ENCODE measurements at regions not wholly inside any gene's neighbourhood (a gene's known extent, or its start where the extent isn't known, plus 50 kb on each side); places are given as distances from the start of the nearest gene placed in this dataset.

GRCh38 chr3:191123231-191123630, 75.8 kb upstream of the OSTN start:
- Histone ChIP-seq H3K27me3 (ENCODE audit: control insufficient read depth, insufficient read depth, low read length) (no peaks in the 10 kb centered on the region), H3K4me3 (ENCODE audit: low read depth, low read length) (no peak overlapping the region), H3K36me3 (ENCODE audit: control insufficient read depth, insufficient read depth, low read length) (no peaks in the 10 kb centered on the region)
- no peak for TF ChIP-seq CTCF (IDR thresholded peaks at IDR 0.05; ENCODE audit: insufficient read depth, low read length, poor library complexity, severe bottlenecking)
- DNase-seq (ENCODE audit: low read depth): no peak

- no peak for TF ChIP-seq CTCF (IDR thresholded peaks at IDR 0.05; ENCODE audit: insufficient read depth, low read length, poor library complexity, severe bottlenecking)
- no peaks in the 10 kb centered on the region for H3K36me3 ChIP-seq (ENCODE audit: control insufficient read depth, insufficient read depth, low read length)
Observed at GRCh38 chr3:191120447-191121298, 78.4 kb upstream of the OSTN start.

GRCh38 chr3:191119415-191120295, 79.4 kb upstream of the OSTN start:
- DNase-seq (ENCODE audit: low read depth): no peak
- Histone ChIP-seq H3K36me3 (ENCODE audit: control insufficient read depth, insufficient read depth, low read length) (no peaks in the 10 kb centered on the region), H3K27me3 (ENCODE audit: control insufficient read depth, insufficient read depth, low read length) (no peaks in the 10 kb centered on the region), H3K4me3 (ENCODE audit: low read depth, low read length) (no peak overlapping the region)
- TF ChIP-seq CTCF (IDR thresholded peaks at IDR 0.05; ENCODE audit: insufficient read depth, low read length, poor library complexity, severe bottlenecking): no peak

More at GRCh38 chr3:191120447-191121298, 78.4 kb upstream of the OSTN start:
- no peak overlapping the region for H3K4me3 ChIP-seq (ENCODE audit: low read depth, low read length)
- H3K27me3 ChIP-seq (ENCODE audit: control insufficient read depth, insufficient read depth, low read length): no peaks in the 10 kb centered on the region
- DNase-seq (ENCODE audit: low read depth): no peak

GRCh38 chr3:191111722-191112121, 87.3 kb upstream of the OSTN start:
- DNase-seq (ENCODE audit: low read depth): no peak
- H3K27me3 ChIP-seq (ENCODE audit: control insufficient read depth, insufficient read depth, low read length): no peaks in the 10 kb centered on the region
- TF ChIP-seq CTCF (IDR thresholded peaks at IDR 0.05; ENCODE audit: insufficient read depth, low read length, poor library complexity, severe bottlenecking): no peak
- H3K4me3 ChIP-seq (ENCODE audit: low read depth, low read length): no peak overlapping the region
- no peaks in the 10 kb centered on the region for H3K36me3 ChIP-seq (ENCODE audit: control insufficient read depth, insufficient read depth, low read length)

GRCh38 chr3:191105418-191105817, 93.6 kb upstream of the OSTN start:
- no peak for TF ChIP-seq CTCF (IDR thresholded peaks at IDR 0.05; ENCODE audit: insufficient read depth, low read length, poor library complexity, severe bottlenecking)
- H3K36me3 ChIP-seq (ENCODE audit: control insufficient read depth, insufficient read depth, low read length): no peaks in the 10 kb centered on the region
- no peak overlapping the region for H3K4me3 ChIP-seq (ENCODE audit: low read depth, low read length)
- no peak for DNase-seq (ENCODE audit: low read depth)
- H3K27me3 ChIP-seq (ENCODE audit: control insufficient read depth, insufficient read depth, low read length): no peaks in the 10 kb centered on the region

All from kidney epithelial cell (primary cell).